Keratinocyte (primary cell): ENCODE measurements at regions not wholly inside any gene's neighbourhood (a gene's known extent, or its start where the extent isn't known, plus 50 kb on each side); places are given as distances from the start of the nearest gene placed in this dataset.

Source experiments
- CTCF ChIP-seq, 3 experiments: IDR thresholded peaks in 1 of 3; conservative IDR thresholded peaks in 1 of 3; optimal IDR thresholded peaks in 1 of 3; 2 replicates in 2 of 3; 3 replicates in 1 of 3; pipeline versions ENCODE3 to v1.5.1; 2011; ENCODE audit warnings: low read length in 3 of 3, mild to moderate bottlenecking in 3 of 3, moderate library complexity in 2 of 3, control low read depth in 1 of 3, inconsistent platforms in 1 of 3; ENCODE audit not compliant: insufficient read depth in 2 of 3; ENCODE audit errors: extremely low read depth in 1 of 3
- EZH2 ChIP-seq: IDR thresholded peaks from one replicate; pipeline ENCODE4 v1.6.1; 2012; ENCODE audit warnings: inconsistent platforms, mild to moderate bottlenecking, low read length, moderate library complexity

- TF ChIP-seq CTCF (optimal IDR thresholded peaks at IDR 0.05 in 1 of 3, IDR thresholded peaks at IDR 0.05 in 1 of 3, conservative IDR thresholded peaks at IDR 0.05 in 1 of 3; ENCODE audit: extremely low read depth in 1 of 3, insufficient read depth in 2 of 3, low read length in 3 of 3) (no peak), EZH2 (no peak)
Measured at GRCh38 chr1:244780311-244780710, 55.1 kb upstream of the COX20 start.
